ENCODE measurements at regions not wholly inside any gene's neighbourhood (a gene's known extent, or its start where the extent isn't known, plus 50 kb on each side); places are given as distances from the start of the nearest gene placed in this dataset.

- H3K4me3 ChIP-seq (ENCODE audit: low read depth, low read length) = no peak overlapping the region
- TF ChIP-seq CTCF (conservative IDR thresholded peaks at IDR 0.05; ENCODE audit: low read depth, low read length) = peak; percentile 65
- DNase-seq (ENCODE audit: low read depth) = peak; percentile 82
These were observed 136.8 kb upstream of the ACP3 start for GRCh38 chr3:132180337-132180791.

- no peak for DNase-seq (ENCODE audit: low read depth)
- no peak for TF ChIP-seq CTCF (conservative IDR thresholded peaks at IDR 0.05; ENCODE audit: low read depth, low read length)
- no peak overlapping the region for H3K4me3 ChIP-seq (ENCODE audit: low read depth, low read length)
These were observed 133.4 kb upstream of the ACP3 start for GRCh38 chr3:132183811-132184210.

- TF ChIP-seq CTCF (conservative IDR thresholded peaks at IDR 0.05; ENCODE audit: low read depth, low read length) = no peak
- no peak overlapping the region for H3K4me3 ChIP-seq (ENCODE audit: low read depth, low read length)
- no peak for DNase-seq (ENCODE audit: low read depth)
These were observed 129.5 kb upstream of the ACP3 start for GRCh38 chr3:132187746-132188145.

- no peak for TF ChIP-seq CTCF (conservative IDR thresholded peaks at IDR 0.05; ENCODE audit: low read depth, low read length)
- H3K4me3 ChIP-seq (ENCODE audit: low read depth, low read length) = no peak overlapping the region
- DNase-seq (ENCODE audit: low read depth) = no peak
These were observed 127.6 kb upstream of the ACP3 start for GRCh38 chr3:132189601-132190000.

- TF ChIP-seq CTCF (conservative IDR thresholded peaks at IDR 0.05; ENCODE audit: low read depth, low read length) = no peak
- no peak for DNase-seq (ENCODE audit: low read depth)
These were observed 121.1 kb upstream of the ACP3 start for GRCh38 chr3:132196113-132196512.

GRCh38 chr3:132198516-132198915 lies 118.7 kb upstream of the ACP3 start:
- no peak overlapping the region for H3K4me3 ChIP-seq (ENCODE audit: low read depth, low read length)

More at GRCh38 chr3:132196113-132196512, 121.1 kb upstream of the ACP3 start:
- H3K4me3 ChIP-seq (ENCODE audit: low read depth, low read length) = no peak overlapping the region

More at GRCh38 chr3:132198516-132198915, 118.7 kb upstream of the ACP3 start:
- TF ChIP-seq CTCF (conservative IDR thresholded peaks at IDR 0.05; ENCODE audit: low read depth, low read length) = no peak
- DNase-seq (ENCODE audit: low read depth) = no peak
